K562 (cell line): ENCODE measurements at regions not wholly inside any gene's neighbourhood (a gene's known extent, or its start where the extent isn't known, plus 50 kb on each side); places are given as distances from the start of the nearest gene placed in this dataset.

Experiments used
- ATAC-seq: fragments of 200-7000 bp; cut with Tn5 transposase; 3 replicates; pipeline ENCODE4 v1.9.1; 2020; ENCODE audit warnings: moderate library complexity
- BruUV-seq: library from RNA; stranded (reverse); fragments of 400-500 nt; replicated peaks from 2 replicates; lab custom pipeline; 2021; lab: Mats Ljungman, UMichigan
- CTCF ChIA-PET: fragments of 300-600 bp; formaldehyde crosslinking; extraction: SDS; loops from one replicate; lab custom pipeline; 2021; ENCODE audit warnings: low intra/inter-chr PET ratio; lab: Yijun Ruan, JAX
- POLR2A ChIA-PET: fragments of 300-600, 350-650 bp; sonication (Branson Sonifier 250); formaldehyde crosslinking; extraction: SDS; loops from one replicate; lab custom pipeline; 2021; ENCODE audit warnings: antibody characterized with exemption, inconsistent platforms; lab: Yijun Ruan, JAX
- DNase-seq, 4 experiments: peaks; one replicate each; pipeline versions ENCODE4 v3.0.0 to v3.0.0-alpha.2; 2011 to 2018; ENCODE audit warnings: low spot score in 3 of 4, mixed read lengths in 3 of 4; ENCODE audit errors: extremely low read depth in 1 of 4
- FAIRE-seq: peaks from 2 replicates; lab custom pipeline; 2011; peaks lifted over from hg19 to GRCh38; lab: Jason Lieb, UNC
- H2AFZ ChIP-seq: 2 replicates; pipeline ENCODE4 v1.6.0; 2011; ENCODE audit warnings: low read depth, low read length, control low read depth, inconsistent platforms
- H3K27ac ChIP-seq: fragments of 200-600 bp; 3 replicates; pipeline ENCODE4 v1.8.0; 2011; ENCODE audit warnings: low read depth, mild to moderate bottlenecking, control low read depth, inconsistent platforms, low read length, moderate library complexity, mixed read lengths; ENCODE audit errors: extremely low read depth
- H3K27me3 ChIP-seq, 2 experiments: fragments of 300-600 bp in 1 of 2; 2 replicates in 1 of 2; 3 replicates in 1 of 2; pipeline versions ENCODE4 v1.6.0 to v1.8.0; 2011; ENCODE audit warnings: inconsistent platforms in 2 of 2, low read length in 2 of 2, mild to moderate bottlenecking in 1 of 2, mixed read lengths in 1 of 2, moderate library complexity in 1 of 2; ENCODE audit not compliant: control insufficient read depth in 2 of 2, insufficient read depth in 2 of 2
- H3K36me3 ChIP-seq: fragments of 300-600 bp; 3 replicates; pipeline ENCODE4 v1.8.0; 2011; ENCODE audit warnings: mild to moderate bottlenecking, low read length, inconsistent platforms; ENCODE audit not compliant: control insufficient read depth, insufficient read depth
- H3K4me1 ChIP-seq, 2 experiments: fragments of 200-600 bp in 1 of 2; replicated peaks in 1 of 2; 2 replicates in 1 of 2; 3 replicates in 1 of 2; pipeline versions ENCODE4 v1.5.1 to v1.8.0; 2011; ENCODE audit warnings: inconsistent platforms in 2 of 2, low read length in 2 of 2, mild to moderate bottlenecking in 1 of 2, mixed read lengths in 1 of 2, moderate library complexity in 1 of 2; ENCODE audit not compliant: control insufficient read depth in 2 of 2, insufficient read depth in 2 of 2
- H3K4me2 ChIP-seq: 2 replicates; pipeline ENCODE4 v1.6.1; 2011; ENCODE audit warnings: low read length, control low read depth, inconsistent platforms, mixed read lengths; ENCODE audit not compliant: insufficient read depth
- H3K4me3 ChIP-seq: fragments of 200-600 bp; sonication (generic), shearing (Covaris generic); 2 replicates; pipeline ENCODE4 v1.5.1; 2016; ENCODE audit warnings: control low read depth, inconsistent platforms
- H3K79me2 ChIP-seq: fragments of 200-600 bp; 3 replicates; pipeline ENCODE4 v1.8.0; 2011; ENCODE audit warnings: low read length, inconsistent platforms; ENCODE audit not compliant: control insufficient read depth, insufficient read depth
- H3K9ac ChIP-seq, 2 experiments: 2 replicates each; pipeline versions ENCODE4 v1.6.0 to v1.6.1; 2011; ENCODE audit warnings: low read depth in 2 of 2, low read length in 2 of 2, control low read depth in 1 of 2, inconsistent platforms in 1 of 2, mild to moderate bottlenecking in 1 of 2, mixed read lengths in 1 of 2; ENCODE audit not compliant: insufficient read depth in 1 of 2
- H3K9me1 ChIP-seq: one replicate; pipeline ENCODE4 v1.6.0; 2011; ENCODE audit warnings: inconsistent platforms, mild to moderate bottlenecking, low read length, moderate library complexity; ENCODE audit not compliant: control insufficient read depth, insufficient read depth
- H3K9me3 ChIP-seq: replicated peaks from 2 replicates; pipeline ENCODE4 v1.5.1; 2011; ENCODE audit warnings: low read depth, low read length, inconsistent platforms; ENCODE audit not compliant: control insufficient read depth, insufficient read depth
- H4K20me1 ChIP-seq: replicated peaks from 2 replicates; pipeline ENCODE4 v1.6.1; 2011; ENCODE audit warnings: low read length, inconsistent platforms, mixed read lengths; ENCODE audit not compliant: control insufficient read depth, insufficient read depth
- CHAMP1 ChIP-seq: fragments of 450-650 bp; IDR thresholded peaks from 2 replicates; pipeline ENCODE4 v1.6.1; 2016; ENCODE audit warnings: mild to moderate bottlenecking
- CREBBP ChIP-seq: IDR thresholded peaks from one replicate; pipeline ENCODE4 v1.6.1; 2012; ENCODE audit warnings: low read depth, mild to moderate bottlenecking, control low read depth, inconsistent platforms, low read length
- E2F8 ChIP-seq: fragments of 450-650 bp; IDR thresholded peaks from 2 replicates; pipeline ENCODE4 v1.7.1; 2018; ENCODE audit warnings: mild to moderate bottlenecking, low read depth; ENCODE audit not compliant: partially characterized antibody
- HNRNPLL ChIP-seq: fragments of 200-400 bp; formaldehyde crosslinking; IDR thresholded peaks from 2 replicates; pipeline ENCODE4 v1.6.1; 2017; ENCODE audit warnings: low read length, low read depth, mild to moderate bottlenecking; ENCODE audit not compliant: poor library complexity, severe bottlenecking
- KDM2B ChIP-seq: fragments of 250-450 bp; sonication (Bioruptor Pico); IDR thresholded peaks from 2 replicates; pipeline ENCODE4 v1.8.0; 2021; ENCODE audit warnings: mild to moderate bottlenecking, moderate library complexity
- KDM5B ChIP-seq: fragments of 200-600 bp; sonication (generic); IDR thresholded peaks from 2 replicates; pipeline ENCODE4 v1.6.1; 2012; ENCODE audit warnings: low read depth, mild to moderate bottlenecking, moderate library complexity, low read length, control low read depth, inconsistent platforms; ENCODE audit not compliant: insufficient replicate concordance
- MCM2 ChIP-seq: fragments of 450-650 bp; IDR thresholded peaks from 2 replicates; pipeline ENCODE4 v1.6.1; 2017; ENCODE audit warnings: low read depth, mild to moderate bottlenecking
- MNT ChIP-seq, 2 experiments: fragments of 450-650 bp; conservative IDR thresholded peaks; 2 replicates each; pipeline ENCODE4 v1.6.1; 2017; ENCODE audit warnings: mild to moderate bottlenecking in 2 of 2, moderate library complexity in 2 of 2
- PCBP1 ChIP-seq: fragments of 200-400 bp; formaldehyde crosslinking; IDR thresholded peaks from 2 replicates; pipeline ENCODE4 v1.6.1; 2018; ENCODE audit warnings: mild to moderate bottlenecking, low read depth, low read length; ENCODE audit not compliant: poor library complexity, severe bottlenecking
- PTTG1 ChIP-seq: fragments of 450-650 bp; IDR thresholded peaks from 2 replicates; pipeline ENCODE4 v1.6.1; 2016; ENCODE audit warnings: low read depth, mild to moderate bottlenecking, missing genetic modification characterization, missing compliant biosample characterization
- RBM17 ChIP-seq: fragments of 200-400 bp; formaldehyde crosslinking; IDR thresholded peaks from 2 replicates; pipeline ENCODE4 v1.6.1; 2017; ENCODE audit warnings: low read depth, mild to moderate bottlenecking, low read length, borderline replicate concordance
- SMAD3 ChIP-seq: fragments of 450-650 bp; formaldehyde crosslinking; conservative IDR thresholded peaks from 2 replicates; pipeline ENCODE4 v1.4.0; 2020; ENCODE audit warnings: mild to moderate bottlenecking
- TAF15 ChIP-seq: fragments of 200-400 bp; formaldehyde crosslinking; IDR thresholded peaks from 2 replicates; pipeline ENCODE4 v1.6.1; 2017; ENCODE audit warnings: mild to moderate bottlenecking, low read depth, low read length, moderate library complexity
- ZBTB7A ChIP-seq: IDR thresholded peaks from 2 replicates; pipeline ENCODE4 v1.6.1; 2011; ENCODE audit warnings: low read depth, mild to moderate bottlenecking, low read length, moderate library complexity, borderline replicate concordance; ENCODE audit not compliant: control insufficient read depth
- ZNF133 ChIP-seq: fragments of 250-450 bp; sonication (Bioruptor Pico); IDR thresholded peaks from 2 replicates; pipeline ENCODE4 v1.4.0; 2020; ENCODE audit warnings: mild to moderate bottlenecking
- ZNF197 ChIP-seq: fragments of 200-800 bp; sonication (Bioruptor generic); IDR thresholded peaks from 2 replicates; pipeline ENCODE4 v1.6.1; 2016; ENCODE audit warnings: low read depth, missing genetic modification characterization, missing compliant biosample characterization
- WGBS: fragments of 100-300 bp; shearing (Covaris generic); methylation state at CpG from one replicate; pipeline ENCODE4 v1.1.6; 2016; ENCODE audit warnings: low coverage, mixed read lengths; ENCODE audit not compliant: insufficient coverage; ENCODE audit errors: missing lambda C conversion rate; 5-methylcytosine and 5-hydroxymethylcytosine counted together
- in situ Hi-C: fragments of 300-500 bp; cut with MboI; formaldehyde crosslinking; loops from 4 replicates; pipeline ENCODE4 v1.15.0; 2018; ENCODE audit warnings: inconsistent platforms, mixed read lengths
- intact Hi-C: fragments of 100-400 bp; cut with micrococcal nuclease; formaldehyde crosslinking; loops from 2 replicates; pipeline ENCODE4 v1.14.2; 2022

DNA sequence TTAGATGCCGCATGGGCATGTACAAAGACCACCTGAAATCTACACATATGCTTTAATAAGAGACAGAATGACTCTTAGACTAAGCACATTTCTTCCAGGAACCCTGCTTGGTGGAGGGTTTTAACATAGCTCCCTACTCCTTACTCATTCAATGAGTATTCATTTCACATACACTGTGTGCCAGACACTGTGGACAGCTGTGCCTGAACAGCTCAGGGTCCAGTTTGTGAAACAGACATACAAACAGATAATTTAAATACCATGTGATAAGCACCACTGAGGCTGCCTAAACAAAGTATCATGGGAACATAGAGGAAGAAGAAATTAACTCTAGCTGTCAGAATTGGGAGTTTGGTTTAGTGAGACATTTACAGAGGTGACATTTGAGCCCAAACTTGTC, 65.2 kb upstream of the ITPRID1 start:
- Histone ChIP-seq H2AFZ (no peak overlapping the region), H3K36me3 (no peaks in the 10 kb centered on the region), H3K27ac (no peak overlapping the region), H3K79me2 (no peaks in the 10 kb centered on the region), H3K27me3 (no peaks in the 10 kb centered on the region), H3K4me3 (no peak overlapping the region), H3K4me2 (no peak overlapping the region), H3K9me1 (no peaks in the 10 kb centered on the region), H3K9ac (no peak overlapping the region), H4K20me1 (no peaks in the 10 kb centered on the region), H3K9me3 (no peaks in the 10 kb centered on the region), H3K4me1 (no peaks in the 10 kb centered on the region)
- no TSS peak for BruUV-seq
- POLR2A ChIA-PET: interaction anchor here (0.6 kb wide), 1 partner anchor 77 kb away, joined by 3 read pairs; no protein-coding TSS in a partner anchor
- CTCF ChIA-PET: no interaction called here
- FAIRE-seq (no peak), DNase-seq (no peak), ATAC-seq (no peak)
- in situ Hi-C loops: no loop called here
- intact Hi-C loops: loop anchor here (10.0 kb wide), 1 partner anchor 756 kb away; no protein-coding TSS in a partner anchor
- 0% methylated on average over 1 of the region's 1 CpG for WGBS
- no peak for TF ChIP-seq E2F8
- TF ChIP-seq CREBBP: no peak
- no peak for TF ChIP-seq ZNF197 (CRISPR knock-in tag)
- no peak for TF ChIP-seq ZBTB7A
- TF ChIP-seq TAF15: no peak
- no peak for TF ChIP-seq CHAMP1
- TF ChIP-seq SMAD3 (CRISPR knock-in tag): no peak
- TF ChIP-seq KDM5B: no peak
- TF ChIP-seq PTTG1 (tag): no peak
- TF ChIP-seq HNRNPLL: no peak
- TF ChIP-seq KDM2B: no peak
- TF ChIP-seq MCM2: no peak
- no peak for TF ChIP-seq PCBP1
- TF ChIP-seq ZNF133 (CRISPR knock-in tag): no peak
- no peak for TF ChIP-seq MNT (conservative IDR thresholded peaks at IDR 0.05)
- no peak for TF ChIP-seq RBM17
